ENCODE measurements at regions not wholly inside any gene's neighbourhood (a gene's known extent, or its start where the extent isn't known, plus 50 kb on each side); places are given as distances from the start of the nearest gene placed in this dataset.

GRCh38 chr2:239608723-239609122, 207.9 kb upstream of the HDAC4 start:
- no peak for DNase-seq
- Histone ChIP-seq H3K4me3 (ENCODE audit: low read length) (no peak overlapping the region), H3K36me3 (ENCODE audit: control insufficient read depth in 2 of 3, insufficient read depth in 3 of 3, low read length in 3 of 3) (no peaks in the 10 kb centered on the region), H3K4me1 (ENCODE audit: control insufficient read depth in 2 of 2, insufficient read depth in 2 of 2, low read length in 2 of 2) (peaks cover 0 to 12% of the 10 kb centered on the region in 2 donors), H3K27me3 (ENCODE audit: control insufficient read depth in 2 of 2, insufficient read depth in 2 of 2, low read length in 2 of 2) (no peaks in the 10 kb centered on the region), H3K9me3 (ENCODE audit: control insufficient read depth in 2 of 3, low read length in 3 of 3) (no peaks in the 10 kb centered on the region), H3K27ac (ENCODE audit: low read depth, low read length) (no peak overlapping the region)
- peaks cover 0 to 5% (median 0%) of the 10 kb centered on the region in 5 donors for H3K36me3 Mint-ChIP-seq
- no peak for ATAC-seq
- H3K4me1 Mint-ChIP-seq: peaks cover 0 to 16% (median 3%) of the 10 kb centered on the region in 7 donors
- CTCF ChIA-PET: no interaction called here
- no peak overlapping the region for H3K27ac Mint-ChIP-seq
- intact Hi-C loops (cut with micrococcal nuclease): no loop called here
- POLR2A ChIA-PET: no interaction called here
- H3K9me3 Mint-ChIP-seq: peaks cover 0 to 2% (median 0%) of the 10 kb centered on the region in 11 donors
- H3K27me3 Mint-ChIP-seq: peaks cover 13 to 28% (median 16%) of the 10 kb centered on the region in 5 donors
- no peak overlapping the region for H3K4me3 Mint-ChIP-seq

GRCh38 chr2:239608260-239608659, 207.4 kb upstream of the HDAC4 start:
- peaks cover 0 to 3% (median 0%) of the 10 kb centered on the region in 11 donors for H3K9me3 Mint-ChIP-seq

GRCh38 chr2:239607517-239608191, 206.8 kb upstream of the HDAC4 start:
- CTCF ChIA-PET: no interaction called here
- DNase-seq: peak in 1 of 9 donors; percentile 8

More at GRCh38 chr2:239608260-239608659, 207.4 kb upstream of the HDAC4 start:
- intact Hi-C loops (cut with micrococcal nuclease): no loop called here
- ChIA-PET POLR2A (no interaction called here), CTCF (no interaction called here)
- Histone ChIP-seq H3K4me1 (ENCODE audit: control insufficient read depth in 2 of 2, insufficient read depth in 2 of 2, low read length in 2 of 2) (peaks cover 0 to 13% of the 10 kb centered on the region in 2 donors), H3K27me3 (ENCODE audit: control insufficient read depth in 2 of 2, insufficient read depth in 2 of 2, low read length in 2 of 2) (no peaks in the 10 kb centered on the region), H3K36me3 (ENCODE audit: control insufficient read depth in 2 of 3, insufficient read depth in 3 of 3, low read length in 3 of 3) (no peaks in the 10 kb centered on the region), H3K27ac (ENCODE audit: low read depth, low read length) (no peak overlapping the region), H3K9me3 (ENCODE audit: control insufficient read depth in 2 of 3, low read length in 3 of 3) (no peaks in the 10 kb centered on the region), H3K4me3 (ENCODE audit: low read length) (no peak overlapping the region)
- Mint-ChIP-seq H3K27ac (no peak overlapping the region), H3K36me3 (peaks cover 0 to 5% (median 0%) of the 10 kb centered on the region in 5 donors), H3K27me3 (peaks cover 13 to 28% (median 16%) of the 10 kb centered on the region in 5 donors), H3K4me1 (peaks cover 0 to 16% (median 3%) of the 10 kb centered on the region in 7 donors), H3K4me3 (no peak overlapping the region)
- ATAC-seq: no peak
- DNase-seq: no peak

GRCh38 chr2:239606741-239607516, 206.1 kb upstream of the HDAC4 start:
- H3K27me3 Mint-ChIP-seq: peaks cover 13 to 28% (median 16%) of the 10 kb centered on the region in 5 donors
- POLR2A ChIA-PET: no interaction called here
- ATAC-seq (no peak), DNase-seq (no peak)
- peaks cover 0 to 28% (median 5%) of the 10 kb centered on the region in 7 donors for H3K4me1 Mint-ChIP-seq
- Histone ChIP-seq H3K27ac (ENCODE audit: low read depth, low read length) (no peak overlapping the region), H3K4me3 (ENCODE audit: low read length) (no peak overlapping the region), H3K36me3 (ENCODE audit: control insufficient read depth in 2 of 3, insufficient read depth in 3 of 3, low read length in 3 of 3) (no peaks in the 10 kb centered on the region), H3K9me3 (ENCODE audit: control insufficient read depth in 2 of 3, low read length in 3 of 3) (no peaks in the 10 kb centered on the region), H3K27me3 (ENCODE audit: control insufficient read depth in 2 of 2, insufficient read depth in 2 of 2, low read length in 2 of 2) (no peaks in the 10 kb centered on the region), H3K4me1 (ENCODE audit: control insufficient read depth in 2 of 2, insufficient read depth in 2 of 2, low read length in 2 of 2) (peaks cover 4 to 26% of the 10 kb centered on the region in 2 donors)
- H3K27ac Mint-ChIP-seq: no peak overlapping the region
- H3K4me3 Mint-ChIP-seq: no peak overlapping the region
- H3K36me3 Mint-ChIP-seq: peaks cover 0 to 5% (median 0%) of the 10 kb centered on the region in 5 donors
- CTCF ChIA-PET: no interaction called here
- H3K9me3 Mint-ChIP-seq: peaks cover 0 to 3% (median 0%) of the 10 kb centered on the region in 11 donors
- intact Hi-C loops (cut with micrococcal nuclease): no loop called here

More at GRCh38 chr2:239607517-239608191, 206.8 kb upstream of the HDAC4 start:
- H3K9me3 ChIP-seq (ENCODE audit: control insufficient read depth in 2 of 3, low read length in 3 of 3): no peaks in the 10 kb centered on the region
- no peak overlapping the region for H3K27ac Mint-ChIP-seq
- H3K4me3 Mint-ChIP-seq: no peak overlapping the region
- H3K4me1 ChIP-seq (ENCODE audit: control insufficient read depth in 2 of 2, insufficient read depth in 2 of 2, low read length in 2 of 2): peaks cover 0 to 19% of the 10 kb centered on the region in 2 donors
- H3K9me3 Mint-ChIP-seq: peaks cover 0 to 3% (median 0%) of the 10 kb centered on the region in 11 donors
- POLR2A ChIA-PET: no interaction called here
- H3K27me3 Mint-ChIP-seq: peaks cover 13 to 28% (median 16%) of the 10 kb centered on the region in 5 donors
- peaks cover 0 to 22% (median 3%) of the 10 kb centered on the region in 7 donors for H3K4me1 Mint-ChIP-seq
- intact Hi-C loops (cut with micrococcal nuclease): no loop called here
- ATAC-seq: no peak
- no peaks in the 10 kb centered on the region for H3K36me3 ChIP-seq (ENCODE audit: control insufficient read depth in 2 of 3, insufficient read depth in 3 of 3, low read length in 3 of 3)
- no peak overlapping the region for H3K27ac ChIP-seq (ENCODE audit: low read depth, low read length)
- H3K4me3 ChIP-seq (ENCODE audit: low read length): no peak overlapping the region
- no peaks in the 10 kb centered on the region for H3K27me3 ChIP-seq (ENCODE audit: control insufficient read depth in 2 of 2, insufficient read depth in 2 of 2, low read length in 2 of 2)
- H3K36me3 Mint-ChIP-seq: peaks cover 0 to 5% (median 0%) of the 10 kb centered on the region in 5 donors

- no peak for DNase-seq
- Mint-ChIP-seq H3K36me3 (peaks cover 0 to 5% (median 0%) of the 10 kb centered on the region in 5 donors), H3K9me3 (peaks cover 0 to 3% (median 0%) of the 10 kb centered on the region in 11 donors), H3K4me1 (peaks cover 0 to 33% (median 6%) of the 10 kb centered on the region in 7 donors), H3K27ac (no peak overlapping the region), H3K27me3 (peaks cover 13 to 28% (median 16%) of the 10 kb centered on the region in 5 donors), H3K4me3 (no peak overlapping the region)
- ChIA-PET POLR2A (no interaction called here), CTCF (no interaction called here)
- intact Hi-C loops (cut with micrococcal nuclease): no loop called here
- H3K4me3 ChIP-seq (ENCODE audit: low read length): no peak overlapping the region
- peaks cover 4 to 33% of the 10 kb centered on the region in 2 donors for H3K4me1 ChIP-seq (ENCODE audit: control insufficient read depth in 2 of 2, insufficient read depth in 2 of 2, low read length in 2 of 2)
- H3K27me3 ChIP-seq (ENCODE audit: control insufficient read depth in 2 of 2, insufficient read depth in 2 of 2, low read length in 2 of 2): no peaks in the 10 kb centered on the region
- no peaks in the 10 kb centered on the region for H3K36me3 ChIP-seq (ENCODE audit: control insufficient read depth in 2 of 3, insufficient read depth in 3 of 3, low read length in 3 of 3)
- ATAC-seq: peak; percentile 61
- H3K27ac ChIP-seq (ENCODE audit: low read depth, low read length): no peak overlapping the region
- no peaks in the 10 kb centered on the region for H3K9me3 ChIP-seq (ENCODE audit: control insufficient read depth in 2 of 3, low read length in 3 of 3)
These were observed 205.2 kb upstream of the HDAC4 start for GRCh38 chr2:239605976-239606375.

- CTCF ChIA-PET: no interaction called here
- no peaks in the 10 kb centered on the region for H3K36me3 ChIP-seq (ENCODE audit: control insufficient read depth in 2 of 3, insufficient read depth in 3 of 3, low read length in 3 of 3)
- Mint-ChIP-seq H3K27me3 (peaks cover 13 to 28% (median 16%) of the 10 kb centered on the region in 5 donors), H3K4me1 (peaks cover 0 to 33% (median 6%) of the 10 kb centered on the region in 7 donors), H3K4me3 (no peak overlapping the region), H3K27ac (no peak overlapping the region), H3K9me3 (peaks cover 0 to 3% (median 0%) of the 10 kb centered on the region in 11 donors), H3K36me3 (peaks cover 0 to 5% (median 0%) of the 10 kb centered on the region in 5 donors)
- no peaks in the 10 kb centered on the region for H3K27me3 ChIP-seq (ENCODE audit: control insufficient read depth in 2 of 2, insufficient read depth in 2 of 2, low read length in 2 of 2)
- H3K27ac ChIP-seq (ENCODE audit: low read depth, low read length): no peak overlapping the region
- POLR2A ChIA-PET: no interaction called here
- no peak for ATAC-seq
- H3K4me1 ChIP-seq (ENCODE audit: control insufficient read depth in 2 of 2, insufficient read depth in 2 of 2, low read length in 2 of 2): peaks cover 4 to 27% of the 10 kb centered on the region in 2 donors
- no peak for DNase-seq
- H3K9me3 ChIP-seq (ENCODE audit: control insufficient read depth in 2 of 3, low read length in 3 of 3): no peaks in the 10 kb centered on the region
- no peak overlapping the region for H3K4me3 ChIP-seq (ENCODE audit: low read length)
- intact Hi-C loops (cut with micrococcal nuclease): no loop called here
These were observed 204.6 kb upstream of the HDAC4 start for GRCh38 chr2:239605409-239605808.
